Inflammatory macrophage (primary cell): ENCODE measurements at regions not wholly inside any gene's neighbourhood (a gene's known extent, or its start where the extent isn't known, plus 50 kb on each side); places are given as distances from the start of the nearest gene placed in this dataset.
"Not testable (repeated sequence)": the region's sequence is repeated elsewhere in the genome, so short reads cannot be mapped to it uniquely, and the experiment has no call there.

Experiments
- DNase-seq, 2 donors: peaks; one replicate each; pipeline ENCODE4 v3.0.0-alpha.2; 2020 to 2022

DNA sequence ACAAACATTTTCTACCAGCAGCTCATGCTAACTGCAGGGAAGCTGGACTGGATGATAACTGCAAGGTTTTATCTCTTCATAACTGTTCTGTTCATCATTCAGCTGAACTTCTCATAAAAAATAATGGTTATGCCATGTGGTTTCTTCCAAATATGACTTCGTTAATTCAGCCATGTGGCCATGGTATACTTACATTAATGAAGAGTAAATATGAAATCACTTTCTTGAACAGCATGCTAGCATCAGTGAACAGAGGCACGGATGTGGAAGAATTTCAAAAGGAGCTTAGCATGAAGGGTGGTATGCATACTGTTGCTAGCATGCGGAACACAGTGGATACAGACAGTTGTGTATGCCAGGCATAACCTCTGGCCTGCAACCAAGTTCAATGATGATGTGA lies 1417.0 kb upstream of the CDH8 start:
- no peak for DNase-seq

DNA sequence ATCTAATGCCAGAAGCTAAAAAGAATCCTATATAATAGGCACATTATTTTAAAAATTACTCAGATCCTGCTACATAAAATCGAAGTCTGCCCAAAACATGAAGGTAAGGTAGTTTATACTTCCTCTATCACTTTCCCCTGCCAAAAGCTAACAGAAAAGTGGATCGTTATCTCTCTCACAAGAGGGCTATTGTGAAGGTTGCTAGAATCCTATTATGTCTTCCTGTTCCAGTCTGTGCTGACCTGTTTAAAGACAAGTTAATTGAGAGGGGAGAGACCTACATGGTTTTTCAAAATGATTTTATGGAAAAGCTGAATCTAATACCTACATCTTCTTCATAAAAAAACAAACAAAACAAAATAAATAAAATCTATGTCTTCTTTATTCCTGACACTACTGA lies 1410.9 kb upstream of the CDH8 start:
- no peak for DNase-seq

DNA sequence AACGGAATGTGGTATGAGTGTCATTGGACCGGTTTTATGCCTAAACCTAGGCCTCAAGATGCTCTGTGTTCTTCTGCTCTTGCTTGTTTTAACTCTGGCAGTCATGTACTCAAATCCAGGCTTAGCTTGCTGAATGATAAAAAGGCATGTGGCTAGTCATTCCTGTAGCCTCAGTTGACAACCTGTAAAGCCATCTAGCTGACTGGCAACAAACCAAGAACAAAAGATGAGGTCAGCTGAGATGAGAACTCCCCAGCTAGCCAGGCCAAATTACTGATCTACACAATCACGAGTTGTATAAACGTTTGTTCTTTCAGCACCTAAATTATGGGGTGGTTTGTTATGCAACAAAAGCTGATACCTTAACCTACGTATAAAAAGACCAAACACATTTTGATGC lies 1406.0 kb upstream of the CDH8 start:
- DNase-seq = no peak

DNA sequence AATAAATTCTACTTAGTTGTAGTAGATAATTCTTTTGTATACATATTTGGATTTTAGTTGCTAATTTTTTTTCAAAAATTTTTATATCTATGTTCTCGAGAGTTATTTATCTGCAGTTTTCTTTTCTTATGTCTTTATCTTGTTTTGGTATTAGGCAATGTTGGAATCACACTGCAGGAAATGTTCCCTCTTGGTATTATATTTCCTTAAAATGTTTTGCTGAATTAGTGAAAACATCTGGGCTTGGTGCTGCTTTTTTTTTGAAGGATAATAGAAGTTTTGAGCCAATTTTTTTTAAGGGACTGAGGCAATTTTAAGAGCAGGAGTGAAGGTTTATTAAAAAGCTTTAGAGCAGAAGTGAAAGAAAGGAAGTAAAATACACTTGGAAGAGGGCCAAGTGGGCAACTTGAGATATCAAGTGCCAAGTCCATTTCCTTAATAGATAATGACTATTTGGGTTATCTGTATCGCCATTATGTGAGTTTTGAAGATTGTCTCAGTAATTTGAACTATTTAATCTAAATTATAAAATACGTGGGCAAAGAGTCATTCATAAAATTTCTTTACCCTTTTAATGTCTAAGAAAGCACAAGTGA lies 1390.1 kb upstream of the CDH8 start:
- no peak for DNase-seq

DNA sequence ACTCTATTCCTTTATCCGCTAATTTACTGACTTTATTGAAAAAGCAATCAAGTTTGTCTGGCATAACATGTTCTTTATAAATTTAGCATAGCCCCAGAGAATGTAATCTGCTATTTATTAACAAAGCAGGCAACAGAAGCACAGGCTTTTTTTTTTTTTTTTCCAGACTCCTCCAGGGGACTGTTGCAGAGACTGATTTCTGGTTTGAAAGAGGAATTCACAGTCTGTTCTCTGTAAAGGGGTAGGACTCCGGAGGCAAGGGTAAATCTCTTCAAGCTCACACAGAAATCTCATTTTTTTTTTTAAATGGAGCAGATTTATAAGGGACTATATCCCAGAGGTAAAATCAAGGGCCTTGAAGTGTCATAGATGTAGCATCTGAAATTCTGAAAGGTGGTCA lies 1386.5 kb upstream of the CDH8 start:
- DNase-seq = no peak

DNA sequence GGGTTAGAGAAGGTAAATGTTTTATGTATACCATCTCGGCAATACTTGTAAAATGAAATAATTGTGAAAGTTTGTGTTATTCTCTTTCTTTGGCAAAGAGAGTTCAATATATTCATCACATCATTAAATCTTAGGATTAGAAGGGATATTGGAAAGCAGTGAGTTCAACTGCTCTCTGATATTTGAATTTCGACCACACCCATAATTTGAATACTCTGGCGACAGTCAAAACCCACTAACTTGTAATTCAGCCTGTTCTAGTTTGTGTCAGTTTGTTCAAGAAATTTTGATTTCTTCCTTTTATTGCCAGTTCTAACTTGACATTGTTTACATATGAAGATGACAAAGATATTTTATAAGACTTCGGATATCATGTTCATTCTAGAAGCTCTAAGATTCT lies 1380.5 kb upstream of the CDH8 start:
- DNase-seq = no peak

DNA sequence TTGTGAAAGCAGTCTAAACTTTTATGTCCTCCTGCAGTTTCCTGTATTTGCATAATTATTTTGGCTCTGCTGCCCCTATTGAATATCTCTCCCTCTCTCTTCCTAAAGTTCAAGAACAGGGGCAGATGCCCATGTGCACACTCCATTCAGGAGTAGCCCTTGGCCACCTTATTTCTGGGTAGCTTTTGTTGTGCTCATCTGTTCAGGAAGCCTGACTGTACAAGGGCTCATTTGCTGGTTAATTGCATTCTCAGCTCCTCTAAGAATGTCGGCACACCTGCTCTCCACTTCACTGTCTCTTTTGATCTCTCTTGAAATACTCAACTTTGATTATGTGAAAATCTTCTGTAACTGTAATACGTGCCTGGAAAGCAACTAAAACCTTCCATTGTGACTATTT lies 1378.8 kb upstream of the CDH8 start:
- no peak for DNase-seq

DNA sequence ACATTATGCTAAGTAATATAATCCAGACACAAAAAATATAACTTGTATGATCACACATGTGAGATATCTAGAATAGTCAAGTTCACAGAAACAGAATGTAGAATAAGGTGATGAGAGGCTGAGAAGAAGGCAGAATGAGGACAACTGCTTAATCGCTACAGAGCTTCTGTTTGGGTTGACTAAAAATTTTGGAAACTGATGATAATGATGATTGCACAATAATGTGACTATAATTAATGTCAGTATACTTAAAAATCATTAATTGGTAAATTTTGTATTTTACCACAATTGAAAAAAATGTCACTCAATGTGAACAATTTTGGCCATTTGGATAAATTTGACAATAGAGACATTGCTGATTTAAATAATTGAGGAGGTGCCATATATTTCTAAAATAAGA lies 1374.4 kb upstream of the CDH8 start:
- no peak for DNase-seq

DNA sequence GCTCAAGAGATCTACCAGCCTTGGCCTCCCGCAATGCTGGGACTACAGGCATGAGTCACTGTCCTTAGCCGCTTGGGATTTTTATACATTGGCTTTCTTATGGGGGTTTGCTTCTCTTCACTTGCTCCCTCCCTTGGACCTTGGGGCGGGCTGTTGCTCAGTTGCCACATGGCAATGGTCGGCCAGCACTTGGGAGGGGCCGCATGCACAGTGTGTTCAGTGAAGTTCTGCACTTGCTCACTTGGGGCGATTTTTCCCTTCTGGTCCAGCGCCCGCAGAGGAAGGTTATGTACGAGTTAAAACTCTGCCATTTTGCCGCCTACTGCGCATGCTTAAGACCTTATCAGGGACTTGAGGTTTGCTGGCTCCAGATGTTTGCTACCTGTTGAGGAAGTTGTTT lies 1367.6 kb upstream of the CDH8 start:
- DNase-seq = no peak

DNA sequence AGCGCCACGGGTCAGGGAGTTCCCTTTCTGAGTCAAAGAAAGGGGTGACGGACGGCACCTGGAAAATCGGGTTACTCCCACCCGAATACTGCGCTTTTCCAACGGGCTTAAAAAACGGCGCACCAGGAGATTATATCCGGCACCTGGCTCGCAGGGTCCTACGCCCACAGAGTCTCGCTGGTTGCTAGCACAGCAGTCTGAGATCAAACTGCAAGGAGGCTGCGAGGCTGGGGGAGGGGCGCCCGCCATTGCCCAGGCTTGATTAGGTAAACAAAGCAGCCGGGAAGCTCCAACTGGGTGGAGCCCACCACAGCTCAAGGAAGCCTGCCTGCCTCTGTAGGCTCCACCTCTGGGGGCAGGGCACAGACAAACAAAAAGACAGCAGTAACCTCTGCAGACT lies 1352.0 kb upstream of the CDH8 start:
- not testable (repeated sequence) for DNase-seq

DNA sequence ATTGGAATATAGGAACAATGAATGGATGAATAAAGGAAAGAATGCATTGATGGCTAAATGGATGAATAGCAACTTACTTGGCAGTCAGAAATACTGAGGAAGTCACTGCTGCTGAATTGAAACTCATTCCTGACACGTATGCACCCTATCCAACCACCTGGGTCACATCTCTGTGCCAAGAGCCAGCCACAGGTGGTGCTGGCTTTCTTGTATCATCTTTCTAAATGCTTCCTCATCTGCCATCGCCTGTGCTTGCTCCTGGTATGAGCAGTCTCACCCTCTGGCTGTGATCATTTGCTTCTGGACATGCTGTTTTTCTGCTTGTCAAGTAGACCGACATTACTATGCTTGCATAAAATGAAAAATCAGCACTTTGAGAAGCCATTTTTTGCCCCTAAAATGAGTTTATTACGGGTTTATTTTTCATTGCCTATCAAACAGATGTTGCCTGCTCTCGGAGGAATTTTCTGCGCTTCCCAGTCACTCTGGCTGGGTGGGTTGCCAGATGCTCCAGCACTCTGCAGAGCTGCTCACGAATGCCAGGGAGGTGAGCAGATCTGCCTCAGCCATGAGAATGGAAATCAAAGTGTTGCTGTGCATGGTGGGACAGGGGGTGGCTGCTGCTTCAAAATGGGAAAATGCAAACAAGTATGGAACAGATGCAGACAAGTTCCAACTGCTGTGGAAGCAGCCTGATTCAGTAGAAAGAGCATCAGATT lies 1349.6 kb upstream of the CDH8 start:
- DNase-seq = no peak

DNA sequence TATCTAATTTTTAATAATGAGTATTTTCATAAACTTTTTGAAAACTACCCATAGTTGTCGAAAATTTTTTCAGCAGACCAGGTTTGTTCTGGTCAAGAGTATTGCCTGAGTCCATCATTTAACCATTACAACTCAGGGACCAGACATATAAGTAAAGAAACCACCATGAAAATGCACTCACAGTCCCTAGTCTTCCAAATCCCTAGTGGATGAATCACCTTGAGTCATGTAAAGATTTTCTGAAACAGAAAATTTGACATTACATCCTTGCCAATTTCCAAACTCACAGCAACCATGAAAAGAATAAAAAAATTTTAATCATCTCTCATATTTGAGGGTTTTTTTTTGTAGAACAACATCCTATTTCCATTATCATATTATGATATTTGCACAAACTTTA lies 1337.5 kb upstream of the CDH8 start:
- DNase-seq = no peak

DNA sequence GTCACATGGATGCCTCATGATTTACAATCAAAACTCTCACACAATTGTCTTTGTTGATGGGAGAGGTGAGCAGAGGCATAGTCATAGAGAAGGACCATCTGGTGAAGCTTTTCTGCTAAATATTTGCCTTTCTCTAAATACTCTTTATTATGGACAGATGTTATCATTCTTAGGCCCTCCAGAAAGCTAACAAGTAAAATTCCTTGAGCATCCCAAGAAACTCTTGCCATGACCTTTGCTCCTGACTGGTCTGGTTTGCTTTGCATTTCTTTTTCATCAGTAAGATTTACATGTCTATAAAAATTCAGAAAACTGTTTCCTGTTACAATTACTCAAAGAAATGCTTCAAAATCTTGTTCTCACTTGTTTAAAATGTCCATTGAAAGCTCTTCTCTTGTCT lies 1336.6 kb upstream of the CDH8 start:
- no peak for DNase-seq

DNA sequence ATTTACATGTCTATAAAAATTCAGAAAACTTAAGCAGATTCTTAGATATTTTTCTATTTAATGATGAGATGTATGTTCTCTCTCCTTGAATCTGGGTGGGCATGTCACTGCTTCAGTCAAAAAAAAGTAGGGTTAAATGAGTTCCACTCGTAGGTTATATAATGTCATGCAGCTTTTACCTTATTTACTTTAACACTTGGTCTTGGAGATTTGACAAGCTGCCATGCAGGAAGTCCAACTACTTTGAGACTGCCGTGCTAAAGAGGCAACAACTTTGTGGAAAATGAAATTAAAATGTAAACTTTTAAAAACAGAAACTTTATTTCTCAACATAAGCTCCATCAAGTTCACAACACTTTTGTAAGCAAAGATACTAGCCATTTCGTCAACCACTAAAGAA lies 1336.0 kb upstream of the CDH8 start:
- DNase-seq = no peak

DNA sequence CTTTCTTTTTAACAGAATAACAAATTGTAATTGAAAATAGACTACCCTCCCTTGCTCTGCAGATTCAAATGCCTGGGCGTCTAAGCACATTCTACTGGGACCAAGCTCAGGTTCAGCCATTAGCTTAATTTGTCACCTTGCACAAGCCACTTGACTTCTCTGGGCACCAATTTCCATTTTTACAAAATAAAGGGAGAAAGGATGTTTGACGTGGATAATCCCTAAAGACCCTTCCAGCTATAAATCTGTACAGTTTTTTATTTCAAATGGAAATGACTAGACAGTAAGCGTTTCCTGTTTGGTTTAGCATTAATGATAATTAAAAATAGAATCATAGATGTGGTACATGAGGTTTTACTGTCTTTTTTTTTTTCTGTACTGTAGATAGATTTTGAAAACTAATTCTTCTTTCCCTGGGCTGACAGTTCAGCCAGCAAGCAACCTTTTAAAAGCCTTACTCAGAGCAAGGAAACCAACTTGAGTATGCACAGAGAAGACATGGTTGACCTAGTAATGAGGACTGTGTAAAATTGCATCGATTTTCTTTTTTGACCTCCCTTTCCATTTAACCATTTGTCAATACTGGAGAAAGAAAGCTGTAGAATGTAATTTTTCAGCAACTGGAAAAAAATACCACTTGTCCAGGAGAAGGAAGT lies 1329.5 kb upstream of the CDH8 start:
- no peak for DNase-seq

DNA sequence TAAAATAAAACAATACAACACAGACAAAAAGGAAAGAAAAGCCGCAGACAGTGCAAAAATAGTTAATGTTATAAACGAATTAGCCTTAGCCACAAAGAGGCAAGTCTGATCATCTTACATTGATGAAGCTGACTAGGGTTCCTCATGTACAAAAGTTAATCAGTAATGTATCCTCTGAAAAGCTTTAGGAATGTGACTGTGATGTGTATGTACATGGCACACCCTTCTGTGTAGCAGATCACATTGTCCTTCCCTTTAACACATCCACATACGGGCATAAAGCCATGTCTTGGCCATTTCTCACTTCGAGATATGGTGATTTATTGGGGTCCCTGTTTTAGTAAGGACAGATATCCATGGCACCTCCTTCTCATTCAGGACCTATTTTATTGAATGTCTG lies 1327.5 kb upstream of the CDH8 start:
- no peak for DNase-seq

DNA sequence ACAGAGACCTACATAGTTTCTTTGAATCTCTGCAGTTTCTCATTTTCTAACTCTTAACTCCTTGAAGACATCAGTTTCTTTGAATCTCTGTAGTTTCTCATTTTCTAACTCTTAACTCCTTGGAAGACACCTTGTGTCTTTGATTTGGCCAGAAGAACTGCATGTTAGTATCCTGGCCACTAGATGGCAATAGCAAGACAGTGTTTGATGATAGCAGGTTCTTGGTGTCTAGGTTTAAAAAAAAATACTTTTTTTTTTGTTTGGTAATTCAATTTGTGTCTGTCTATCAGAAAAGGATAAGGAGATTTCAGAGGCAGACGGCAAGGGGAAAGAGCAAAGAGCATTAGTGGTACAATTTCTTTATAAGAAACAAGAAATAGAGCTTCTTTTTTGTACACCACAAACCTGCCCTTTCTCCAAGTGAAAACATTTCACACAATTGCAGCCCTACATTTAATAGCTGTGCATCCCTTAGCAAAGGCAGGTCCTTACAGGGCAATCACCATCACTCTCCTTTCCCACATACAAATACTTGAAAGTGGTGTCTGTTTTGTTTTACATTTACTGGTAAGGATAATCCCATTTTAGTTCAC lies 1324.9 kb upstream of the CDH8 start:
- DNase-seq = peak; percentile 15 to 27

DNA sequence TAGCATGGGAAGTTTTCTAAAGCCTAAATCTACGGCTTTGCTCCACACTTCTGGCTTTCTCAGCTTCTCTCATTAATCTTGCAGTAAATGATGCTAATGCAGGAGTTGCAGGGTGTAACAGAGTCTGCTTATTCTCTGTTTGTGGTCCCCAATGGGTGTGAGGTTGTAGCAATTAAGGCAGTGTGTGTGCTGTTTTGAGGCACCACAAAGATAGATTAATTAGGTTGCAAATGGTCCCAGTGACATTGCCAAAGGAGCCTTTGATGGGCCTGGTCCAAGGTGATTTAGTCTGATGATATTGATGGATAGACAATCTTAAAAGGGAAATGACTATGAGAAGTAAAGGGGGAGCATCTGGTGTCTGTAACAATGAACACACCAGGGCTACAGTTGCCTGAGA lies 1313.7 kb upstream of the CDH8 start:
- no peak for DNase-seq

DNA sequence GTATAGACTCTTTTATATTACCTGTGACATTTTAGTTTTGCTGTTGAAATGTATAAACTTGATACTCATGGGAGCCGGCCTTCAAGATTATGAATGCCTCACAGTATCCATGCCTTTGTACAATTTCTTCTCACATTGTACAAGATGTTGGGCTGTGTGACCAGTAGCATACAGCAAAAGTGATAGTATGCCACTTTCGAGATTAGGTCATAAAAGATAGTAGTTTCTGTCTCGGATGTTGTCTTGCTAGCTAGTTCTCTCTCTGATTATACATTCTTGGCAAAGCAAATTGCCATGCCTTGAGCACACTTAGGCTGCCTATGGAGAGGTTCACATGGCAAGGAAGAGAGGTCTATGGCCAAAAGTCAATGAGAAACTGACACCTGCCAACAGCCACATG lies 1309.8 kb upstream of the CDH8 start:
- no peak for DNase-seq

DNA sequence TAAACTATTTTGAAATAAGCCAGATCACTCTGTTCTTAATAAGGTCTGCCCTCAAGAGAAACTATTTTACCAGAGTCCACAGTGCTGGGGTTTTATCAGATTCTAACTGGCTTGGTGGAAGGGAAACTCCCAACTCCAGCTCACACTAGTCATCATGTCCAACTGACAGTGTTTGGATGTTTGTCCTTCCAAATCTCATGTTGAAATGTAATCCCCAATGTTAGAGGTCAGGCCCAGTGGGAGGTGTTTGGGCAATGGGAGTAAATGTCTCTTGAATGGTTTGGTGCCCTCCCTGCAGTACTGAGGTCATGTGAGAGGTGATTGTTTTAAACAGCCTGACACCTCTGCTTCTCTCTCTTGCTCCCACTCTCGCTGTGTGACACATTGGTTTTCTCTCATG lies 1301.0 kb upstream of the CDH8 start:
- no peak for DNase-seq

DNA sequence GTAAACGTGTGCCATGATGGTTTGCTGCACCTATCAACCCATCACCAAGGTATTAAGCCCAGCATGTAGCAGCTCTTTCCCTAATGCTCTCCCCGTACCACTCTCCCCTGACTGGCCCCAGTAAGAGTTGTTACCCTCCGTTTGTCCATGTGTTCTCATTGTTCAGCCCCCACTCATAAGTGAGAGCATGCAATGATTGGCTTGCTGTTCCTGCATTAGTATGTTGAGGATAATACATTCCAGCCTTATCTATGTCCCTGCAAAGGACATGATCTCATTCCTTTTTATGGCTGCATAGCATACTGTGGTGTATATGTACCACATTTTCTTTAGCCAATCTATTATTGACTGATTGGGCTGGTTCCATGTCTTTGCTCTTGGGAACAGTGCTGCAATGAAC lies 1294.9 kb upstream of the CDH8 start:
- DNase-seq = no peak

DNA sequence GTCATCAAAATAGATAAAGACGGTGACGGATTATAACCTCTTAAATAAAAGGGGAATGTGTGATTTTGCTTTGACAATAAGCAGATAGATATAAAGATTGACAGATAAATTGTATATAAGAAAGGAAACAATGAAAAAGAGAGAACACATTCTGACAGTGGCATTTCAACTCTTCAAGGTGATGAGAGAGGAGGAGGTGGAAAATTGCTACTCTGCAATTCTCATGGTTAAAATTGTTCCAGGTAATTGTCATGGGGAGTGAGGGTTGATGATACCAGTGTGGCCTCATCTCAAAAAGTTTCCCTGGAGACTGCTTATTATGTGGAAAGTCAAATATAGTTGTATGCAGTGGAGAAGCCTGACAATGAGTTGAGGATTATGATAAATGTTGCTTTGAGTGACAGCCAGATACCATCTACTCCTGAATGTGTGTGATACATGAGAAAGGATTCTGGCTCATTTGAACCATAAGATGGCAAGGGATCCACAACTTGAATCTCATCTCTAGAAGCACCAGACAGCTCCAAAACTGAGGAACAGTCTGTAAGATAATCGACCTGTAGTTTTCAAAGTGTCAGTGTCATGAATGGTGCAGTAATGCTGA lies 1290.6 kb upstream of the CDH8 start:
- DNase-seq = no peak
